A549 (cell line): ENCODE measurements at regions not wholly inside any gene's neighbourhood (a gene's known extent, or its start where the extent isn't known, plus 50 kb on each side); places are given as distances from the start of the nearest gene placed in this dataset.

Experiments used
- CTCF ChIP-seq: fragments of >200 bp; sonication (Bioruptor Twin); formaldehyde crosslinking; IDR thresholded peaks from 3 replicates; pipeline ENCODE4 v1.5.1; 2016
- HMGXB4 ChIP-seq: fragments of 250-450 bp; sonication (Bioruptor Pico); IDR thresholded peaks from 2 replicates; pipeline ENCODE4 v1.5.0; 2021; ENCODE audit warnings: mild to moderate bottlenecking, moderate library complexity, borderline replicate concordance
- NR3C1 ChIP-seq: fragments of >200 bp; sonication (Bioruptor Twin); formaldehyde crosslinking; IDR thresholded peaks from 3 replicates; pipeline ENCODE4 v1.6.1; 2017
- RFX5 ChIP-seq: fragments of 450-650 bp; IDR thresholded peaks from 2 replicates; pipeline ENCODE4 v1.7.1; 2014; ENCODE audit warnings: antibody characterized with exemption, mild to moderate bottlenecking, moderate library complexity

GRCh38 chr5:60340965-60341471, 358.9 kb downstream of the DEPDC1B start:
- no peak for TF ChIP-seq RFX5
- TF ChIP-seq NR3C1: no peak
- no peak for TF ChIP-seq CTCF
- TF ChIP-seq HMGXB4 (CRISPR knock-in tag): no peak
